Suprapubic skin (tissue), 3 donors: ENCODE measurements at regions not wholly inside any gene's neighbourhood (a gene's known extent, or its start where the extent isn't known, plus 50 kb on each side); places are given as distances from the start of the nearest gene placed in this dataset.

Source experiments
- CTCF ChIP-seq, 2 donors: fragments of 200-600 bp in 1 of 2; fragments of 450-650 bp in 1 of 2; sonication (generic) in 1 of 2; IDR thresholded peaks; one replicate each; pipeline ENCODE4 v1.5.1; 2016 to 2019; ENCODE audit warnings: antibody characterized with exemption in 2 of 2, mild to moderate bottlenecking in 1 of 2, moderate library complexity in 1 of 2
- POLR2AphosphoS5 ChIP-seq, 3 donors: sonication (generic); formaldehyde crosslinking; IDR thresholded peaks; one replicate each; pipeline ENCODE4 v1.6.1; 2017; ENCODE audit warnings: antibody characterized with exemption in 3 of 3

GRCh38 chr3:162605651-162606204, 1109.1 kb downstream of the OTOL1 start:
- no peak for TF ChIP-seq POLR2AphosphoS5 (IDR thresholded peaks at IDR 0.05)
- no peak for TF ChIP-seq CTCF (IDR thresholded peaks at IDR 0.05)
